ENCODE measurements at regions not wholly inside any gene's neighbourhood (a gene's known extent, or its start where the extent isn't known, plus 50 kb on each side); places are given as distances from the start of the nearest gene placed in this dataset.

DNA sequence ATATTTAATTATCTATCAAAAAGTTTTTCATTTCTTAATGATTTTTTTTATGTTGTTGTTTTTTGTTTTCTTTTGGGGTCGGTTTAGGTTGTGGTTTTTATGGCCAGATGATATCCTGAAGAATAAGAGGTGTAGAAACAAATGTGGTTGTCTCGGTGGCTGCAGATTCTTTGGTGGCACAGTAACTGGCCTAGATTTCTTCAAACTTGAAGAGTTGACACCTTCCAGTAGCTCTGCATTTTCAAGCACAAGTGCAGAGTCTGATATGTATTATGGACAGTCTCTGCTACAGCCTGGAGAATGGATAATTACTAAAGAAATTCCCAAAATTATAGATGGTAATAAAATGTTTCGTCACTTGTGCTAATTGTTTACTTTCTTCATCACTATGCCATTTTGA is 82.6 kb downstream of the BLTP1 start:
- TF ChIP-seq, protein P1, sequence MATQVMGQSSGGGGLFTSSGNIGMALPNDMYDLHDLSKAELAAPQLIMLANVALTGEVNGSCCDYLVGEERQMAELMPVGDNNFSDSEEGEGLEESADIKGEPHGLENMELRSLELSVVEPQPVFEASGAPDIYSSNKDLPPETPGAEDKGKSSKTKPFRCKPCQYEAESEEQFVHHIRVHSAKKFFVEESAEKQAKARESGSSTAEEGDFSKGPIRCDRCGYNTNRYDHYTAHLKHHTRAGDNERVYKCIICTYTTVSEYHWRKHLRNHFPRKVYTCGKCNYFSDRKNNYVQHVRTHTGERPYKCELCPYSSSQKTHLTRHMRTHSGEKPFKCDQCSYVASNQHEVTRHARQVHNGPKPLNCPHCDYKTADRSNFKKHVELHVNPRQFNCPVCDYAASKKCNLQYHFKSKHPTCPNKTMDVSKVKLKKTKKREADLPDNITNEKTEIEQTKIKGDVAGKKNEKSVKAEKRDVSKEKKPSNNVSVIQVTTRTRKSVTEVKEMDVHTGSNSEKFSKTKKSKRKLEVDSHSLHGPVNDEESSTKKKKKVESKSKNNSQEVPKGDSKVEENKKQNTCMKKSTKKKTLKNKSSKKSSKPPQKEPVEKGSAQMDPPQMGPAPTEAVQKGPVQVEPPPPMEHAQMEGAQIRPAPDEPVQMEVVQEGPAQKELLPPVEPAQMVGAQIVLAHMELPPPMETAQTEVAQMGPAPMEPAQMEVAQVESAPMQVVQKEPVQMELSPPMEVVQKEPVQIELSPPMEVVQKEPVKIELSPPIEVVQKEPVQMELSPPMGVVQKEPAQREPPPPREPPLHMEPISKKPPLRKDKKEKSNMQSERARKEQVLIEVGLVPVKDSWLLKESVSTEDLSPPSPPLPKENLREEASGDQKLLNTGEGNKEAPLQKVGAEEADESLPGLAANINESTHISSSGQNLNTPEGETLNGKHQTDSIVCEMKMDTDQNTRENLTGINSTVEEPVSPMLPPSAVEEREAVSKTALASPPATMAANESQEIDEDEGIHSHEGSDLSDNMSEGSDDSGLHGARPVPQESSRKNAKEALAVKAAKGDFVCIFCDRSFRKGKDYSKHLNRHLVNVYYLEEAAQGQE (IDR thresholded peaks at IDR 0.05; ENCODE audit: borderline replicate concordance): no peak
- TF ChIP-seq EZH2 (IDR thresholded peaks at IDR 0.05; ENCODE audit: borderline replicate concordance, insufficient read depth, low read length, poor library complexity, severe bottlenecking): no peak
- TF ChIP-seq, protein P2, sequence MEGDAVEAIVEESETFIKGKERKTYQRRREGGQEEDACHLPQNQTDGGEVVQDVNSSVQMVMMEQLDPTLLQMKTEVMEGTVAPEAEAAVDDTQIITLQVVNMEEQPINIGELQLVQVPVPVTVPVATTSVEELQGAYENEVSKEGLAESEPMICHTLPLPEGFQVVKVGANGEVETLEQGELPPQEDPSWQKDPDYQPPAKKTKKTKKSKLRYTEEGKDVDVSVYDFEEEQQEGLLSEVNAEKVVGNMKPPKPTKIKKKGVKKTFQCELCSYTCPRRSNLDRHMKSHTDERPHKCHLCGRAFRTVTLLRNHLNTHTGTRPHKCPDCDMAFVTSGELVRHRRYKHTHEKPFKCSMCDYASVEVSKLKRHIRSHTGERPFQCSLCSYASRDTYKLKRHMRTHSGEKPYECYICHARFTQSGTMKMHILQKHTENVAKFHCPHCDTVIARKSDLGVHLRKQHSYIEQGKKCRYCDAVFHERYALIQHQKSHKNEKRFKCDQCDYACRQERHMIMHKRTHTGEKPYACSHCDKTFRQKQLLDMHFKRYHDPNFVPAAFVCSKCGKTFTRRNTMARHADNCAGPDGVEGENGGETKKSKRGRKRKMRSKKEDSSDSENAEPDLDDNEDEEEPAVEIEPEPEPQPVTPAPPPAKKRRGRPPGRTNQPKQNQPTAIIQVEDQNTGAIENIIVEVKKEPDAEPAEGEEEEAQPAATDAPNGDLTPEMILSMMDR (IDR thresholded peaks at IDR 0.05; ENCODE audit: poor library complexity, severe bottlenecking): no peak

All from neural cell (in vitro differentiated cells).